CD4-positive, alpha-beta T cell (primary cell): ENCODE measurements at regions not wholly inside any gene's neighbourhood (a gene's known extent, or its start where the extent isn't known, plus 50 kb on each side); places are given as distances from the start of the nearest gene placed in this dataset.

Experiments used
- ATAC-seq: fragments of 200-7000 bp; cut with Tn5 transposase; one replicate; pipeline ENCODE4 v1.10.0; 2022; ENCODE audit warnings: mild to moderate bottlenecking; ENCODE audit not compliant: poor library complexity
- CTCF ChIA-PET: fragments of 350-600 bp; sonication (Branson Sonifier 250); formaldehyde crosslinking; loops from one replicate; lab custom pipeline; 2021; ENCODE audit warnings: antibody characterized with exemption, inconsistent platforms; lab: Charles Lee
- POLR2A ChIA-PET: fragments of 350-600 bp; sonication (Branson Sonifier 250); formaldehyde crosslinking; loops from one replicate; lab custom pipeline; 2021; ENCODE audit warnings: antibody characterized with exemption, inconsistent platforms; lab: Charles Lee
- DNase-seq, 14 experiments: peaks; one replicate each; pipeline ENCODE4 v3.0.0-alpha.2; 2013 to 2020; ENCODE audit warnings: mixed read lengths in 2 of 14
- H3K27ac ChIP-seq, 2 donors: one replicate each; pipeline versions ENCODE4 v1.5.1 to v1.7.0; 2013; ENCODE audit warnings: low read length in 2 of 2, low read depth in 1 of 2, mild to moderate bottlenecking in 1 of 2
- H3K27me3 ChIP-seq, 2 experiments: 1 replicate in 1 of 2; 2 replicates in 1 of 2; pipeline versions ENCODE4 v1.6.1 to v1.7.0; 2013; ENCODE audit warnings: low read length in 2 of 2, control low read depth in 1 of 2, mild to moderate bottlenecking in 1 of 2, moderate library complexity in 1 of 2; ENCODE audit not compliant: insufficient read depth in 2 of 2, control insufficient read depth in 1 of 2
- H3K36me3 ChIP-seq: one replicate; pipeline ENCODE4 v1.6.1; 2013; ENCODE audit warnings: low read length, control low read depth; ENCODE audit not compliant: insufficient read depth
- H3K4me1 ChIP-seq: one replicate; pipeline ENCODE4 v1.6.1; 2013; ENCODE audit warnings: low read length, control low read depth; ENCODE audit not compliant: insufficient read depth
- H3K4me3 ChIP-seq: one replicate; pipeline ENCODE4 v1.5.1; 2013; ENCODE audit warnings: mild to moderate bottlenecking, low read length, moderate library complexity
- H3K9me3 ChIP-seq, 2 experiments: 1 replicate in 1 of 2; 2 replicates in 1 of 2; pipeline versions ENCODE4 v1.6.1 to v1.7.0; 2013; ENCODE audit warnings: low read length in 2 of 2, mild to moderate bottlenecking in 2 of 2, control low read depth in 1 of 2, moderate library complexity in 1 of 2; ENCODE audit not compliant: control insufficient read depth in 1 of 2, insufficient read depth in 1 of 2
- H3K27ac Mint-ChIP-seq: one replicate; pipeline ENCODE4 v1.8.0; 2020; ENCODE audit warnings: mixed read lengths
- H3K27me3 Mint-ChIP-seq: one replicate; pipeline ENCODE4 v1.8.0; 2021; ENCODE audit warnings: mixed read lengths
- H3K36me3 Mint-ChIP-seq: one replicate; pipeline ENCODE4 v1.8.0; 2021; ENCODE audit warnings: low read depth, mixed read lengths
- H3K4me1 Mint-ChIP-seq: one replicate; pipeline ENCODE4 v1.8.0; 2021; ENCODE audit warnings: low read depth, mixed read lengths
- H3K4me3 Mint-ChIP-seq: one replicate; pipeline ENCODE4 v1.8.0; 2020; ENCODE audit warnings: mild to moderate bottlenecking, mixed read lengths
- H3K9me3 Mint-ChIP-seq: one replicate; pipeline ENCODE4 v1.8.0; 2020; ENCODE audit warnings: mixed read lengths
- CTCF ChIP-seq: fragments of 200-600 bp; IDR thresholded peaks from one replicate; pipeline ENCODE4 v1.8.0; 2022; ENCODE audit warnings: antibody characterized with exemption, mild to moderate bottlenecking
- intact Hi-C, 2 experiments: fragments of 100-400 bp; cut with DNase I in 1 of 2; cut with micrococcal nuclease in 1 of 2; formaldehyde crosslinking; loops; one replicate each; pipeline versions ENCODE4 v1.15.1 to v1.9.0; 2023 to 2025; cut with DNase I, micrococcal nuclease

DNA sequence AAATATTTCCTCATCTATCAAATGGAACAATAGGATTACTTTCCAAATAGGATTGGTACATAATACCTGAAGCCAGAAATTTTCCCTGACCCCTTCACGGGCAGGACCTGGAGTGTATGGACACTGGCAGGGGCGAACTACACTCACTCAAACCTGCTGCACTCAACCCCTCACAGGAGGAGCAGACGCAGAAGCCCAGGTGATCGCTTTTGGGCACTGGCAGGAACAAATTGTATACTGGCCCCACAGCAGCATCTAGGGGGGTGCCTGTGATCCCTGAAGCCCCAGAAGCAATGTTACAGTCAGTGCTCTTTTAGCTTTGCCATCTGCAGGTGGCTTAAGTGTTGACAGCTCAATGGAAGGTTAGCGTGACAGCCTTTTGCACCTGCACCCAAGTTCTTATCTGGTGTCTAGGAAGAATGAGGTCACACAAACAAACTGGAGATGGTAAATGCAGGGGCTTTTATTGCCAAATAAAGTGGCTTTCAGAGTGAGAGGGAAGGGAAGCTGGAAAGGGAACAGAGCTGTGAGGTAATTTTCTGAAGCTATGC lies 199.2 kb upstream of the NEGR1 start:
- no peaks in the 10 kb centered on the region for H3K36me3 Mint-ChIP-seq
- Histone ChIP-seq H3K4me3 (no peak overlapping the region), H3K36me3 (no peaks in the 10 kb centered on the region), H3K4me1 (no peaks in the 10 kb centered on the region), H3K27me3 (no peaks in the 10 kb centered on the region), H3K27ac (no peak overlapping the region), H3K9me3 (peaks cover 0 to 14% of the 10 kb centered on the region in 2 experiments)
- no peak overlapping the region for H3K4me3 Mint-ChIP-seq
- DNase-seq, result no peak
- no peaks in the 10 kb centered on the region for H3K27me3 Mint-ChIP-seq
- peaks cover 4% of the 10 kb centered on the region for H3K9me3 Mint-ChIP-seq
- no peak overlapping the region for H3K27ac Mint-ChIP-seq
- POLR2A ChIA-PET, result no interaction called here
- no peak for TF ChIP-seq CTCF
- CTCF ChIA-PET, result no interaction called here
- no peaks in the 10 kb centered on the region for H3K4me1 Mint-ChIP-seq
- intact Hi-C loops, result no loop called here
- ATAC-seq, result no peak

GRCh38 chr1:72466376-72466775 lies 184.0 kb upstream of the NEGR1 start:
- H3K9me3 Mint-ChIP-seq, result no peaks in the 10 kb centered on the region
- Histone ChIP-seq H3K4me1 (no peaks in the 10 kb centered on the region), H3K9me3 (peaks cover 0 to 2% of the 10 kb centered on the region in 2 experiments), H3K27me3 (no peaks in the 10 kb centered on the region), H3K4me3 (no peak overlapping the region), H3K36me3 (no peaks in the 10 kb centered on the region), H3K27ac (no peak overlapping the region)
- POLR2A ChIA-PET, result no interaction called here
- no peak overlapping the region for H3K4me3 Mint-ChIP-seq
- no peaks in the 10 kb centered on the region for H3K27me3 Mint-ChIP-seq
- intact Hi-C loops, result no loop called here
- no peak for TF ChIP-seq CTCF
- no peak overlapping the region for H3K27ac Mint-ChIP-seq
- DNase-seq (no peak), ATAC-seq (no peak)
- H3K36me3 Mint-ChIP-seq, result no peaks in the 10 kb centered on the region
- H3K4me1 Mint-ChIP-seq, result no peaks in the 10 kb centered on the region
- CTCF ChIA-PET, result no interaction called here

DNA sequence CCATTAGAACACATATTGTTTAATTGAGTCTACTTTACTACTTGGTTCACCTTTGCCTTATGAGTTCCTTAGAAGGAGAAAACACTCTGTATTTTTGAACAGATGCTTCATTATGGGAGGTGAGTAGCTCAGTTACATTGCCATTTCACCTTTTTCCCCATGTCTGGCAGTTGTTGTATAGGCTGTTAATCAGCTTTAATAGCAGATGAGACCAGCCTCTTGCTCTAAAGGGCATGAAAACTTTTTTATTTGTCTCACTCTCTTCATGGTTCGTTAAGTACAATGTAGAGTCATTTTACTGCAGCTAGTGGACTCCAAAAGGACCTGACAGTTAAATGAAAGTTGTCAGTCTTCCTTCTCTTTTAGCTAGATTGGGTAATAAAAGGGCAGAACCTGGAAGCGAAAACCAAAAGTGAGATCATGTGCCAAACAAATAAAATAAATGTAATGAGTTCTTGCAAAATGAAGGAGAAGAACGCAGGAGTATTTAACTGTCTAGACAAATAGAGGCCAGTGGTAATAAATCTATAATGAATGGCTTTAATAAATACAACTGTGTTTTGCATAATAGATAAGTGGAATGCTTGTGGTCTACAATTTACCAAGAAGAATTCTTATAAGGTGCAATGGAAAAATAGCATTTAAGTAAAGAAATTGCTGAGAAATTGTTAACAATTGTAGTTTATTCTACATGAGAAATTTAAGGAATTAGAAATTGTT lies 180.0 kb upstream of the NEGR1 start:
- no peak overlapping the region for H3K4me3 ChIP-seq
- Mint-ChIP-seq H3K9me3 (no peaks in the 10 kb centered on the region), H3K27ac (no peak overlapping the region), H3K4me1 (no peaks in the 10 kb centered on the region), H3K27me3 (no peaks in the 10 kb centered on the region), H3K36me3 (no peaks in the 10 kb centered on the region), H3K4me3 (no peak overlapping the region)
- no peak overlapping the region for H3K27ac ChIP-seq
- no peaks in the 10 kb centered on the region for H3K27me3 ChIP-seq
- ChIA-PET POLR2A (no interaction called here), CTCF (no interaction called here)
- H3K4me1 ChIP-seq, result no peaks in the 10 kb centered on the region
- intact Hi-C loops, result no loop called here
- DNase-seq (no peak), ATAC-seq (no peak)
- no peaks in the 10 kb centered on the region for H3K36me3 ChIP-seq
- H3K9me3 ChIP-seq, result peaks cover 0 to 4% of the 10 kb centered on the region in 2 experiments
- no peak for TF ChIP-seq CTCF
